ENCODE measurements at regions not wholly inside any gene's neighbourhood (a gene's known extent, or its start where the extent isn't known, plus 50 kb on each side); places are given as distances from the start of the nearest gene placed in this dataset.
A peak's percentile ranks its signal among the peaks of the same experiment; 100 is the strongest.
"Not testable (repeated sequence)": the region's sequence is repeated elsewhere in the genome, so short reads cannot be mapped to it uniquely, and the experiment has no call there.

- intact Hi-C loops (cut with DNase I; ENCODE audit: low total_unique reads) = loop anchor here (10.0 kb wide), 1 partner anchor 230 kb away; no protein-coding TSS in a partner anchor
- 52 to 53% methylated on average over 4 of the region's 4 CpGs for WGBS, 2 donors
- no peak overlapping the region for H3K27ac ChIP-seq
Observed at GRCh38 chr3:69665026-69665737, 74.1 kb upstream of the MITF start.

GRCh38 chr3:69660631-69661030, 78.6 kb upstream of the MITF start:
- H3K9me3 ChIP-seq = no peaks in the 10 kb centered on the region
- no peaks in the 10 kb centered on the region for H3K36me3 ChIP-seq (ENCODE audit: low read depth, missing control alignments)
- H3K4me3 ChIP-seq = peak overlapping the region; percentile 19 to 38
- no peaks in the 10 kb centered on the region for H3K4me1 ChIP-seq
- no peak for DNase-seq
- no peak overlapping the region for H3K27ac ChIP-seq
- intact Hi-C loops (cut with DNase I; ENCODE audit: low total_unique reads) = loop anchor here (10.0 kb wide), 1 partner anchor 226 kb away; no protein-coding TSS in a partner anchor
- H3K27me3 ChIP-seq = no peaks in the 10 kb centered on the region
- TF ChIP-seq POLR2A (IDR thresholded peaks at IDR 0.05) (no peak), CTCF (IDR thresholded peaks at IDR 0.05) (no peak)
- 38 to 83% methylated on average over 3 to 34 of the region's 36 CpGs for WGBS, 2 donors

More at GRCh38 chr3:69665026-69665737, 74.1 kb upstream of the MITF start:
- Histone ChIP-seq H3K4me3 (no peak overlapping the region), H3K36me3 (ENCODE audit: low read depth, missing control alignments) (no peaks in the 10 kb centered on the region), H3K9me3 (no peaks in the 10 kb centered on the region), H3K27me3 (no peaks in the 10 kb centered on the region), H3K4me1 (no peaks in the 10 kb centered on the region)
- no peak for DNase-seq
- TF ChIP-seq CTCF (IDR thresholded peaks at IDR 0.05) (no peak), POLR2A (IDR thresholded peaks at IDR 0.05) (no peak)

- intact Hi-C loops (cut with DNase I; ENCODE audit: low total_unique reads) = no loop called here
- 78 to 80% methylated on average over 9 of the region's 9 CpGs for WGBS, 2 donors
- no peak for DNase-seq
- Histone ChIP-seq H3K36me3 (ENCODE audit: low read depth, missing control alignments) (no peaks in the 10 kb centered on the region), H3K9me3 (no peaks in the 10 kb centered on the region), H3K4me1 (no peaks in the 10 kb centered on the region), H3K4me3 (no peak overlapping the region), H3K27me3 (no peaks in the 10 kb centered on the region), H3K27ac (no peak overlapping the region)
- no peak for TF ChIP-seq CTCF (IDR thresholded peaks at IDR 0.05)
Observed at GRCh38 chr3:69659180-69659910, 79.9 kb upstream of the MITF start.

- Histone ChIP-seq H3K9me3 (no peaks in the 10 kb centered on the region), H3K36me3 (ENCODE audit: low read depth, missing control alignments) (no peaks in the 10 kb centered on the region), H3K27ac (no peak overlapping the region), H3K27me3 (no peaks in the 10 kb centered on the region), H3K4me1 (no peaks in the 10 kb centered on the region), H3K4me3 (no peak overlapping the region)
- TF ChIP-seq POLR2A (IDR thresholded peaks at IDR 0.05) (no peak), CTCF (IDR thresholded peaks at IDR 0.05) (no peak)
- WGBS, 2 donors = 37 to 53% methylated on average over 4 of the region's 4 CpGs
- intact Hi-C loops (cut with DNase I; ENCODE audit: low total_unique reads) = no loop called here
- DNase-seq = no peak
Observed at GRCh38 chr3:69658514-69659140, 80.6 kb upstream of the MITF start.

GRCh38 chr3:69657030-69657429, 82.2 kb upstream of the MITF start:
- H3K4me3 ChIP-seq; H3K36me3 ChIP-seq (ENCODE audit: low read depth, missing control alignments); DNase-seq; H3K27ac ChIP-seq; intact Hi-C loops (cut with DNase I; ENCODE audit: low total_unique reads); H3K4me1 ChIP-seq; H3K27me3 ChIP-seq; H3K9me3 ChIP-seq: not testable (repeated sequence)
- WGBS, 2 donors = 88 to 94% methylated on average over 3 of the region's 3 CpGs

All from testis (tissue), 2 donors.